ENCODE measurements at regions not wholly inside any gene's neighbourhood (a gene's known extent, or its start where the extent isn't known, plus 50 kb on each side); places are given as distances from the start of the nearest gene placed in this dataset.

DNA sequence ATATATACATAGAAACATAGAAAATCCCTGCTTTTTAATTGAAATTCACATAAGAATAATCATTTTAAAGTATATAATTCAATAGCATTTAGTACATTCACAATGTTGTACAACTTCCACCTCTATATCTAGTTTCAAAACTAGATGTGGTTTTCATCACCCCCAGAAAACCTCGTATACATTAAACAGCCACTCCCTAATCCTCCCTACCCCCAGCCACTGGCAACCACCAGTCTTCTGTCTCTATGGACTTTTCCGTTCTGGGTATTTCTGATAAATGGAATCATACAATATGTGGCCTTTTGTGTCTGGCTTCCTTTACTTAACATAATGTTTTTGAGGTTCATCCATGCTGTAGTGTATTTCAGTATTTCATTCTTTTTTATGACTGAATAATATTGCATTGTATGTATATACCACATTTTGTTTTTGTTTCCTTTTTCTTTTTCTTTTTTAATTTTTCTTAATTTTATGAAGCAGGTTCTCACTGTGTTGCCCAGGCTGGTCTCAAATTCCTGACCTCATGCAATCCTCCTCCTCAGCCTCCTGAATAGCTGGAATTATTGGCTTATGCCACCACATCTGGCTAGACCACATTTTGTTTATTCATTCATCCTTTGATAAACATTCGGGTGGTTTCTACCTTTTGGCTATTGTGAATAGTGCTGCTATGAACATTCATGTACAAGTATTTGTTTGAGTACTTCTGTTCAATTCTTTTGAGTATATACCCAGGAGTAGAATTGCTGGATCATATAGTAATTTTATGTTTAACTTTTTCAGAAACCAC, 50.6 kb upstream of the RNF152 start:
- Histone ChIP-seq H3K27ac (no peak overlapping the region), H3K4me2 (no peak overlapping the region), H3K9me3 (no peaks in the 10 kb centered on the region), H3K4me1 (no peaks in the 10 kb centered on the region), H3K4me3 (no peak overlapping the region)
- DNase-seq (ENCODE audit: low read depth in 1 of 2, low spot score in 1 of 2) (no peak), FAIRE-seq (no peak), ATAC-seq (no peak)
- 42% methylated on average over 3 of the region's 3 CpGs for WGBS (ENCODE audit: missing lambda C conversion rate)
- ChIA-PET POLR2A (no interaction called here), CTCF (no interaction called here)
- TF ChIP-seq, protein P1, sequence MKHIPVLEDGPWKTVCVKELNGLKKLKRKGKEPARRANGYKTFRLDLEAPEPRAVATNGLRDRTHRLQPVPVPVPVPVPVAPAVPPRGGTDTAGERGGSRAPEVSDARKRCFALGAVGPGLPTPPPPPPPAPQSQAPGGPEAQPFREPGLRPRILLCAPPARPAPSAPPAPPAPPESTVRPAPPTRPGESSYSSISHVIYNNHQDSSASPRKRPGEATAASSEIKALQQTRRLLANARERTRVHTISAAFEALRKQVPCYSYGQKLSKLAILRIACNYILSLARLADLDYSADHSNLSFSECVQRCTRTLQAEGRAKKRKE (CRISPR knock-in tag; IDR thresholded peaks at IDR 0.05; ENCODE audit: low read depth), result no peak
- TF ChIP-seq, protein P2, sequence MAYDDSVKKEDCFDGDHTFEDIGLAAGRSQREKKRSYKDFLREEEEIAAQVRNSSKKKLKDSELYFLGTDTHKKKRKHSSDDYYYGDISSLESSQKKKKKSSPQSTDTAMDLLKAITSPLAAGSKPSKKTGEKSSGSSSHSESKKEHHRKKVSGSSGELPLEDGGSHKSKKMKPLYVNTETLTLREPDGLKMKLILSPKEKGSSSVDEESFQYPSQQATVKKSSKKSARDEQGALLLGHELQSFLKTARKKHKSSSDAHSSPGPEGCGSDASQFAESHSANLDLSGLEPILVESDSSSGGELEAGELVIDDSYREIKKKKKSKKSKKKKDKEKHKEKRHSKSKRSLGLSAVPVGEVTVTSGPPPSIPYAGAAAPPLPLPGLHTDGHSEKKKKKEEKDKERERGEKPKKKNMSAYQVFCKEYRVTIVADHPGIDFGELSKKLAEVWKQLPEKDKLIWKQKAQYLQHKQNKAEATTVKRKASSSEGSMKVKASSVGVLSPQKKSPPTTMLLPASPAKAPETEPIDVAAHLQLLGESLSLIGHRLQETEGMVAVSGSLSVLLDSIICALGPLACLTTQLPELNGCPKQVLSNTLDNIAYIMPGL (CRISPR knock-in tag; IDR thresholded peaks at IDR 0.05; ENCODE audit: borderline replicate concordance), result no peak
- no peak for TF ChIP-seq NFE2L2 (conservative IDR thresholded peaks at IDR 0.05; ENCODE audit: low read length)
- no peak for TF ChIP-seq TP53 (CRISPR knock-in tag; IDR thresholded peaks at IDR 0.05)
- TF ChIP-seq, protein P3, sequence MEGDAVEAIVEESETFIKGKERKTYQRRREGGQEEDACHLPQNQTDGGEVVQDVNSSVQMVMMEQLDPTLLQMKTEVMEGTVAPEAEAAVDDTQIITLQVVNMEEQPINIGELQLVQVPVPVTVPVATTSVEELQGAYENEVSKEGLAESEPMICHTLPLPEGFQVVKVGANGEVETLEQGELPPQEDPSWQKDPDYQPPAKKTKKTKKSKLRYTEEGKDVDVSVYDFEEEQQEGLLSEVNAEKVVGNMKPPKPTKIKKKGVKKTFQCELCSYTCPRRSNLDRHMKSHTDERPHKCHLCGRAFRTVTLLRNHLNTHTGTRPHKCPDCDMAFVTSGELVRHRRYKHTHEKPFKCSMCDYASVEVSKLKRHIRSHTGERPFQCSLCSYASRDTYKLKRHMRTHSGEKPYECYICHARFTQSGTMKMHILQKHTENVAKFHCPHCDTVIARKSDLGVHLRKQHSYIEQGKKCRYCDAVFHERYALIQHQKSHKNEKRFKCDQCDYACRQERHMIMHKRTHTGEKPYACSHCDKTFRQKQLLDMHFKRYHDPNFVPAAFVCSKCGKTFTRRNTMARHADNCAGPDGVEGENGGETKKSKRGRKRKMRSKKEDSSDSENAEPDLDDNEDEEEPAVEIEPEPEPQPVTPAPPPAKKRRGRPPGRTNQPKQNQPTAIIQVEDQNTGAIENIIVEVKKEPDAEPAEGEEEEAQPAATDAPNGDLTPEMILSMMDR (IDR thresholded peaks at IDR 0.05), result no peak
- TF ChIP-seq EHF (CRISPR knock-in tag; IDR thresholded peaks at IDR 0.05), result no peak
- no peak for TF ChIP-seq PHF8 (IDR thresholded peaks at IDR 0.05; ENCODE audit: borderline replicate concordance, low read depth)
- TF ChIP-seq ZC3H11A (IDR thresholded peaks at IDR 0.05), result no peak
- no peak for TF ChIP-seq KDM5A (IDR thresholded peaks at IDR 0.05)
- no peak for TF ChIP-seq HDAC2 (IDR thresholded peaks at IDR 0.05)
- TF ChIP-seq POLR2A (IDR thresholded peaks at IDR 0.05; ENCODE audit: low read length), result no peak
- no peak for TF ChIP-seq TFCP2L1 (CRISPR knock-in tag; IDR thresholded peaks at IDR 0.05)
- TF ChIP-seq USF2 (IDR thresholded peaks at IDR 0.05), result no peak
- no peak for TF ChIP-seq EHMT2 (IDR thresholded peaks at IDR 0.05; ENCODE audit: low read depth)
- no peak for TF ChIP-seq CHD2 (IDR thresholded peaks at IDR 0.05; ENCODE audit: low read length, partially characterized antibody)
- no peak for TF ChIP-seq MAZ (IDR thresholded peaks at IDR 0.05; ENCODE audit: borderline replicate concordance, low read depth, low read length)
